ENCODE measurements at regions not wholly inside any gene's neighbourhood (a gene's known extent, or its start where the extent isn't known, plus 50 kb on each side); places are given as distances from the start of the nearest gene placed in this dataset.

- TF ChIP-seq, protein P1, sequence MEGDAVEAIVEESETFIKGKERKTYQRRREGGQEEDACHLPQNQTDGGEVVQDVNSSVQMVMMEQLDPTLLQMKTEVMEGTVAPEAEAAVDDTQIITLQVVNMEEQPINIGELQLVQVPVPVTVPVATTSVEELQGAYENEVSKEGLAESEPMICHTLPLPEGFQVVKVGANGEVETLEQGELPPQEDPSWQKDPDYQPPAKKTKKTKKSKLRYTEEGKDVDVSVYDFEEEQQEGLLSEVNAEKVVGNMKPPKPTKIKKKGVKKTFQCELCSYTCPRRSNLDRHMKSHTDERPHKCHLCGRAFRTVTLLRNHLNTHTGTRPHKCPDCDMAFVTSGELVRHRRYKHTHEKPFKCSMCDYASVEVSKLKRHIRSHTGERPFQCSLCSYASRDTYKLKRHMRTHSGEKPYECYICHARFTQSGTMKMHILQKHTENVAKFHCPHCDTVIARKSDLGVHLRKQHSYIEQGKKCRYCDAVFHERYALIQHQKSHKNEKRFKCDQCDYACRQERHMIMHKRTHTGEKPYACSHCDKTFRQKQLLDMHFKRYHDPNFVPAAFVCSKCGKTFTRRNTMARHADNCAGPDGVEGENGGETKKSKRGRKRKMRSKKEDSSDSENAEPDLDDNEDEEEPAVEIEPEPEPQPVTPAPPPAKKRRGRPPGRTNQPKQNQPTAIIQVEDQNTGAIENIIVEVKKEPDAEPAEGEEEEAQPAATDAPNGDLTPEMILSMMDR (IDR thresholded peaks at IDR 0.05), result no peak
- TF ChIP-seq POLR2A (IDR thresholded peaks at IDR 0.05) (no peak), POLR2AphosphoS5 (IDR thresholded peaks at IDR 0.05) (no peak), EP300 (IDR thresholded peaks at IDR 0.05) (no peak)
These were observed 528.4 kb downstream of the TBC1D22A start for GRCh38 chr22:47290706-47291430.
